H9 (cell line): ENCODE measurements at regions not wholly inside any gene's neighbourhood (a gene's known extent, or its start where the extent isn't known, plus 50 kb on each side); places are given as distances from the start of the nearest gene placed in this dataset.

Experiments
- DNase-seq: peaks from one replicate; pipeline ENCODE4 v3.0.0-alpha.2; 2017
- H2AFZ ChIP-seq: one replicate; pipeline ENCODE4 v1.6.1; 2013; ENCODE audit warnings: mild to moderate bottlenecking, low read length, control low read depth, moderate library complexity
- H2AK5ac ChIP-seq: 2 replicates; pipeline ENCODE4 v1.6.1; 2013; ENCODE audit warnings: low read length, control low read depth, mixed read lengths; ENCODE audit not compliant: insufficient read length
- H2BK120ac ChIP-seq: one replicate; pipeline ENCODE4 v1.6.1; 2013; ENCODE audit warnings: low read depth, mild to moderate bottlenecking, low read length, control low read depth, inconsistent platforms; ENCODE audit not compliant: poor library complexity, severe bottlenecking
- H2BK12ac ChIP-seq: 2 replicates; pipeline ENCODE4 v1.6.1; 2013; ENCODE audit warnings: low read length, control low read depth, mixed read lengths, low read depth; ENCODE audit not compliant: insufficient read length
- H2BK15ac ChIP-seq: 2 replicates; pipeline ENCODE4 v1.6.1; 2013; ENCODE audit warnings: low read depth, low read length, control low read depth
- H2BK20ac ChIP-seq: one replicate; pipeline ENCODE4 v1.6.1; 2013; ENCODE audit warnings: low read depth, mild to moderate bottlenecking, low read length, control low read depth, inconsistent platforms; ENCODE audit not compliant: poor library complexity, severe bottlenecking
- H2BK5ac ChIP-seq: 2 replicates; pipeline ENCODE4 v1.6.1; 2013; ENCODE audit warnings: low read length, control low read depth, mixed read lengths; ENCODE audit not compliant: insufficient read length
- H3K14ac ChIP-seq: 2 replicates; pipeline ENCODE4 v1.6.1; 2013; ENCODE audit warnings: low read length, control low read depth; ENCODE audit not compliant: insufficient read depth
- H3K18ac ChIP-seq: 2 replicates; pipeline ENCODE4 v1.6.1; 2013; ENCODE audit warnings: low read depth, mild to moderate bottlenecking, mixed read lengths, low read length, control low read depth; ENCODE audit not compliant: insufficient read length
- H3K23ac ChIP-seq: 2 replicates; pipeline ENCODE4 v1.6.1; 2013; ENCODE audit warnings: low read length, control low read depth, mixed read lengths, low read depth; ENCODE audit not compliant: insufficient read length
- H3K23me2 ChIP-seq: 2 replicates; pipeline ENCODE4 v1.6.1; 2013; ENCODE audit warnings: low read depth, mild to moderate bottlenecking, mixed read lengths, low read length, control low read depth; ENCODE audit not compliant: insufficient read length, poor library complexity, severe bottlenecking
- H3K27ac ChIP-seq: 2 replicates; pipeline ENCODE4 v1.5.1; 2013; ENCODE audit warnings: low read length, control low read depth, mixed read lengths, low read depth; ENCODE audit not compliant: insufficient read length
- H3K27me3 ChIP-seq: 2 replicates; pipeline ENCODE4 v1.6.1; 2013; ENCODE audit warnings: low read length, control low read depth, inconsistent platforms; ENCODE audit not compliant: insufficient read depth
- H3K4ac ChIP-seq: 2 replicates; pipeline ENCODE4 v1.6.1; 2013; ENCODE audit warnings: low read depth, mild to moderate bottlenecking, control low read depth, inconsistent platforms, low read length, moderate library complexity
- H3K4me1 ChIP-seq: 2 replicates; pipeline ENCODE4 v1.6.1; 2013; ENCODE audit warnings: low read length, control low read depth, inconsistent platforms; ENCODE audit not compliant: insufficient read depth
- H3K4me2 ChIP-seq: 2 replicates; pipeline ENCODE4 v1.6.1; 2013; ENCODE audit warnings: low read length, control low read depth, mixed read lengths; ENCODE audit not compliant: insufficient read length, insufficient read depth
- H3K56ac ChIP-seq: 2 replicates; pipeline ENCODE4 v1.6.1; 2013; ENCODE audit warnings: low read depth, mild to moderate bottlenecking, mixed read lengths, low read length, control low read depth; ENCODE audit not compliant: insufficient read length
- H3K79me1 ChIP-seq: 2 replicates; pipeline ENCODE4 v1.6.1; 2013; ENCODE audit warnings: low read depth, mild to moderate bottlenecking, moderate library complexity, low read length, control low read depth, inconsistent platforms; ENCODE audit not compliant: insufficient read depth, poor library complexity, severe bottlenecking
- H3K79me2 ChIP-seq: 2 replicates; pipeline ENCODE4 v1.6.1; 2013; ENCODE audit warnings: low read length, control low read depth, inconsistent platforms; ENCODE audit not compliant: insufficient read depth
- H3K9ac ChIP-seq: 2 replicates; pipeline ENCODE4 v1.6.1; 2013; ENCODE audit warnings: low read length, control low read depth, mixed read lengths; ENCODE audit not compliant: insufficient read length; ENCODE audit errors: extremely low read depth
- H3K9me3 ChIP-seq: one replicate; pipeline ENCODE4 v1.6.1; 2013; ENCODE audit warnings: low read depth, low read length, inconsistent platforms; ENCODE audit not compliant: control insufficient read depth
- H3T11ph ChIP-seq: one replicate; pipeline ENCODE4 v1.6.1; 2013; ENCODE audit warnings: mild to moderate bottlenecking, low read length, control low read depth, inconsistent platforms
- H4K20me1 ChIP-seq: one replicate; pipeline ENCODE4 v1.6.1; 2013; ENCODE audit not compliant: control insufficient read depth, insufficient read length, insufficient read depth
- H4K5ac ChIP-seq: 2 replicates; pipeline ENCODE4 v1.6.1; 2013; ENCODE audit warnings: low read depth, mild to moderate bottlenecking, mixed read lengths, low read length, control low read depth; ENCODE audit not compliant: insufficient read length
- H4K8ac ChIP-seq: replicated peaks from 2 replicates; pipeline ENCODE4 v1.6.1; 2013; ENCODE audit warnings: low read length, control low read depth, mixed read lengths, low read depth; ENCODE audit not compliant: insufficient read length
- H4K91ac ChIP-seq: 2 replicates; pipeline ENCODE4 v1.6.1; 2013; ENCODE audit warnings: low read depth, mild to moderate bottlenecking, moderate library complexity, mixed read lengths, low read length, control low read depth; ENCODE audit not compliant: insufficient read length
- H3K27ac Mint-ChIP-seq, 3 experiments: 2 replicates in 2 of 3; 3 replicates in 1 of 3; pipeline ENCODE4 v1.8.0; 2020 to 2021; ENCODE audit warnings: mixed read lengths in 3 of 3, mild to moderate bottlenecking in 1 of 3, moderate library complexity in 1 of 3
- H3K27me3 Mint-ChIP-seq: 2 replicates; pipeline ENCODE4 v1.8.0; 2021; ENCODE audit warnings: low read depth, mild to moderate bottlenecking, moderate library complexity, mixed read lengths
- H3K36me3 Mint-ChIP-seq, 3 experiments: 2 replicates in 2 of 3; 3 replicates in 1 of 3; pipeline ENCODE4 v1.8.0; 2020 to 2021; ENCODE audit warnings: low read depth in 3 of 3, mixed read lengths in 3 of 3; ENCODE audit not compliant: insufficient read depth in 1 of 3
- H3K4me1 Mint-ChIP-seq, 2 experiments: 2 replicates each; pipeline ENCODE4 v1.8.0; 2020; ENCODE audit warnings: mixed read lengths in 2 of 2
- H3K4me3 Mint-ChIP-seq, 2 experiments: 2 replicates in 1 of 2; 3 replicates in 1 of 2; pipeline ENCODE4 v1.8.0; 2020 to 2021; ENCODE audit warnings: mild to moderate bottlenecking in 2 of 2, mixed read lengths in 2 of 2, moderate library complexity in 1 of 2
- H3K9me3 Mint-ChIP-seq, 2 experiments: 2 replicates in 1 of 2; 3 replicates in 1 of 2; pipeline ENCODE4 v1.8.0; 2020; ENCODE audit warnings: mild to moderate bottlenecking in 2 of 2, mixed read lengths in 2 of 2, moderate library complexity in 1 of 2
- WGBS: extraction: QIAGEN DNeasy Blood & Tissue Kit; methylation state at CpG from one replicate; pipeline ENCODE4 v1.1.7; 2013; ENCODE audit warnings: missing lambda C conversion rate, low lambda C conversion rate, mixed read lengths; ENCODE audit not compliant: insufficient read length; ENCODE audit errors: extremely low coverage; 5-methylcytosine and 5-hydroxymethylcytosine counted together
- TF ChIP-seq, protein P1 (sequence below): fragments of 200-600 bp; sonication (generic); conservative IDR thresholded peaks from 3 replicates; pipeline ENCODE4 v1.8.0; 2021; ENCODE audit warnings: antibody characterized with exemption, mild to moderate bottlenecking

DNA sequence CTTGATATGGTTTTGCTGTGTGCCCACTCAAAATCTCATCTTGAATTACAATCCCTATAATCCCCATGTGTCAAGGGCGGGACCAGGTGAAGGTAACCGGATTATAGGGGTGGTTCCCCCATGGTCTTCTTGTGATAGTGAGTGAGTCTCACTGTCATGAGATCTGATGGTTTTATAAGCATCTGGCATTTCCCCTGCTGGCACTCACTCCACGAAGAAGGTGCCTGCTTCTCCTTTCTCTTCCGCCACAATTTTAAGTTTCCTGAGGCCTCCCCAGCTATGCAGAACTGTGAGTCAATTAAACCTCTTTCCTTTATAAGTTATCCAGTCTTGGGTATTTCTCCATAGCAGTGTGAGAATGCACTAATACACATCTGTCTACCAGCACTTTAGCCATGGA is 109.5 kb upstream of the SDK1 start:
- Histone ChIP-seq H4K8ac (no peak overlapping the region), H2BK15ac (no peak overlapping the region), H3T11ph (no peak overlapping the region), H4K20me1 (no peaks in the 10 kb centered on the region), H2BK120ac (no peak overlapping the region), H3K27ac (no peak overlapping the region), H3K4me1 (peaks cover 2% of the 10 kb centered on the region; the same call in 1 of the 2 replicates), H2BK5ac (no peak overlapping the region), H3K14ac (no peak overlapping the region), H3K79me1 (no peaks in the 10 kb centered on the region), H3K56ac (no peak overlapping the region), H4K91ac (no peak overlapping the region), H3K23ac (no peak overlapping the region), H3K9ac (no peak overlapping the region), H2AK5ac (no peak overlapping the region), H2BK12ac (no peak overlapping the region), H3K4ac (no peak overlapping the region), H4K5ac (no peak overlapping the region), H2BK20ac (no peak overlapping the region), H3K18ac (no peak overlapping the region), H3K27me3 (no peaks in the 10 kb centered on the region), H3K4me2 (no peak overlapping the region), H3K23me2 (peaks cover 4% of the 10 kb centered on the region), H3K9me3 (no peaks in the 10 kb centered on the region), H3K79me2 (no peaks in the 10 kb centered on the region), H2AFZ (no peak overlapping the region)
- H3K36me3 Mint-ChIP-seq: peaks cover 0 to 11% (median 0%) of the 10 kb centered on the region in 3 experiments; a peak in 4 of 7 replicates
- H3K27ac Mint-ChIP-seq: peak overlapping the region in 1 of 3 experiments; percentile 67; a peak in 1 of 7 replicates
- DNase-seq: no peak
- H3K9me3 Mint-ChIP-seq: peaks cover 10 to 19% of the 10 kb centered on the region in 2 experiments
- TF ChIP-seq, protein P1, sequence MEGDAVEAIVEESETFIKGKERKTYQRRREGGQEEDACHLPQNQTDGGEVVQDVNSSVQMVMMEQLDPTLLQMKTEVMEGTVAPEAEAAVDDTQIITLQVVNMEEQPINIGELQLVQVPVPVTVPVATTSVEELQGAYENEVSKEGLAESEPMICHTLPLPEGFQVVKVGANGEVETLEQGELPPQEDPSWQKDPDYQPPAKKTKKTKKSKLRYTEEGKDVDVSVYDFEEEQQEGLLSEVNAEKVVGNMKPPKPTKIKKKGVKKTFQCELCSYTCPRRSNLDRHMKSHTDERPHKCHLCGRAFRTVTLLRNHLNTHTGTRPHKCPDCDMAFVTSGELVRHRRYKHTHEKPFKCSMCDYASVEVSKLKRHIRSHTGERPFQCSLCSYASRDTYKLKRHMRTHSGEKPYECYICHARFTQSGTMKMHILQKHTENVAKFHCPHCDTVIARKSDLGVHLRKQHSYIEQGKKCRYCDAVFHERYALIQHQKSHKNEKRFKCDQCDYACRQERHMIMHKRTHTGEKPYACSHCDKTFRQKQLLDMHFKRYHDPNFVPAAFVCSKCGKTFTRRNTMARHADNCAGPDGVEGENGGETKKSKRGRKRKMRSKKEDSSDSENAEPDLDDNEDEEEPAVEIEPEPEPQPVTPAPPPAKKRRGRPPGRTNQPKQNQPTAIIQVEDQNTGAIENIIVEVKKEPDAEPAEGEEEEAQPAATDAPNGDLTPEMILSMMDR: no peak
- H3K4me1 Mint-ChIP-seq: peaks cover 51 to 57% of the 10 kb centered on the region in 2 experiments
- H3K4me3 Mint-ChIP-seq: no peak overlapping the region
- no CpG with 5 or more reads among the region's 4 CpGs for WGBS
- H3K27me3 Mint-ChIP-seq: no peaks in the 10 kb centered on the region; the same call in 1 of the 2 replicates
